GM23338 (cell line): ENCODE measurements at regions not wholly inside any gene's neighbourhood (a gene's known extent, or its start where the extent isn't known, plus 50 kb on each side); places are given as distances from the start of the nearest gene placed in this dataset.

Experiments
- ATAC-seq: fragments of 200-7000 bp; cut with Tn5 transposase; 3 replicates; pipeline ENCODE4 v1.9.1; 2020
- DNase-seq: peaks from one replicate; pipeline ENCODE4 v3.0.0-alpha.2; 2015; ENCODE audit warnings: low spot score
- H2AFZ ChIP-seq: fragments of 200-600 bp; sonication (generic); 2 replicates; pipeline ENCODE4 v1.8.0; 2016; ENCODE audit warnings: antibody characterized with exemption, mild to moderate bottlenecking, moderate library complexity
- H3F3A ChIP-seq: fragments of 200-600 bp; sonication (generic); replicated peaks from 2 replicates; pipeline ENCODE4 v1.8.0; 2017; ENCODE audit warnings: antibody characterized with exemption, mixed run types, low read depth
- H3K27ac ChIP-seq: fragments of 200-600 bp; sonication (generic); 2 replicates; pipeline ENCODE4 v1.6.1; 2016; ENCODE audit warnings: low read depth
- H3K27me3 ChIP-seq: fragments of 200-600 bp; sonication (generic); 2 replicates; pipeline ENCODE4 v1.8.0; 2016; ENCODE audit warnings: mild to moderate bottlenecking, mixed run types, moderate library complexity; ENCODE audit not compliant: insufficient read depth
- H3K36me3 ChIP-seq: fragments of 200-600 bp; sonication (generic); 2 replicates; pipeline ENCODE4 v1.8.0; 2016; ENCODE audit warnings: mild to moderate bottlenecking; ENCODE audit not compliant: insufficient read depth
- H3K4me1 ChIP-seq: fragments of 200-600 bp; sonication (generic); 2 replicates; pipeline ENCODE4 v1.8.0; 2016; ENCODE audit warnings: mild to moderate bottlenecking, moderate library complexity; ENCODE audit not compliant: insufficient read depth
- H3K4me2 ChIP-seq: fragments of 200-600 bp; sonication (generic); 2 replicates; pipeline ENCODE4 v1.7.1; 2017; ENCODE audit warnings: mixed run types
- H3K4me3 ChIP-seq: fragments of 200-600 bp; sonication (generic); 2 replicates; pipeline ENCODE4 v1.6.1; 2016; ENCODE audit warnings: mixed run types
- H3K79me2 ChIP-seq: fragments of 200-600 bp; sonication (generic); replicated peaks from 2 replicates; pipeline ENCODE4 v1.8.0; 2017; ENCODE audit warnings: mild to moderate bottlenecking; ENCODE audit not compliant: insufficient read depth
- H3K9me2 ChIP-seq: fragments of 200-600 bp; sonication (generic); 2 replicates; pipeline ENCODE4 v1.8.0; 2017; ENCODE audit not compliant: insufficient read depth
- H4K20me1 ChIP-seq: fragments of 200-600 bp; sonication (generic); replicated peaks from 2 replicates; pipeline ENCODE4 v1.8.0; 2017; ENCODE audit warnings: mild to moderate bottlenecking; ENCODE audit not compliant: insufficient read depth
- H3K27ac Mint-ChIP-seq: 2 replicates; pipeline ENCODE4 v1.8.0; 2020; ENCODE audit warnings: inconsistent platforms, mild to moderate bottlenecking, moderate library complexity, mixed read lengths
- H3K27me3 Mint-ChIP-seq: 3 replicates; pipeline ENCODE4 v1.8.0; 2022; ENCODE audit warnings: low read depth, mild to moderate bottlenecking, moderate library complexity, mixed read lengths, inconsistent platforms; ENCODE audit not compliant: insufficient read depth, poor library complexity
- H3K36me3 Mint-ChIP-seq: 3 replicates; pipeline ENCODE4 v1.8.0; 2021; ENCODE audit warnings: low read depth, mild to moderate bottlenecking, inconsistent platforms, moderate library complexity, mixed read lengths
- H3K4me1 Mint-ChIP-seq: 3 replicates; pipeline ENCODE4 v1.8.0; 2020; ENCODE audit warnings: mild to moderate bottlenecking, inconsistent platforms, mixed read lengths
- H3K4me3 Mint-ChIP-seq: 3 replicates; pipeline ENCODE4 v1.8.0; 2021; ENCODE audit warnings: moderate library complexity, mild to moderate bottlenecking, inconsistent platforms, mixed read lengths
- H3K9me3 Mint-ChIP-seq: 3 replicates; pipeline ENCODE4 v1.8.0; 2020; ENCODE audit warnings: moderate library complexity, mild to moderate bottlenecking, inconsistent platforms, mixed read lengths
- CREB1 ChIP-seq: fragments of 250-450 bp; sonication (Bioruptor Pico); IDR thresholded peaks from 2 replicates; pipeline ENCODE4 v1.5.0; 2020; ENCODE audit warnings: low read depth, mild to moderate bottlenecking, moderate library complexity
- CTCF ChIP-seq, 2 experiments: fragments of 200-600 bp in 1 of 2; sonication (generic) in 1 of 2; conservative IDR thresholded peaks; 2 replicates each; pipeline versions ENCODE4 v1.5.1 to v1.6.1; 2016 to 2017; ENCODE audit warnings: antibody characterized with exemption in 2 of 2, low read depth in 2 of 2, mild to moderate bottlenecking in 2 of 2, moderate library complexity in 1 of 2
- ETS1 ChIP-seq: IDR thresholded peaks from 2 replicates; pipeline ENCODE4 v1.6.1; 2016; ENCODE audit warnings: antibody characterized with exemption
- EZH2 ChIP-seq: fragments of 200-600 bp; sonication (generic); IDR thresholded peaks from one replicate; pipeline ENCODE4 v1.8.0; 2017; ENCODE audit warnings: antibody characterized with exemption, mild to moderate bottlenecking, low read depth; ENCODE audit not compliant: unreplicated experiment
- EZH2phosphoT487 ChIP-seq: fragments of 200-600 bp; sonication (generic); IDR thresholded peaks from one replicate; pipeline ENCODE4 v1.8.1; 2018; ENCODE audit warnings: antibody characterized with exemption; ENCODE audit not compliant: unreplicated experiment
- JUNB ChIP-seq: IDR thresholded peaks from one replicate; pipeline ENCODE4 v1.6.1; 2016; ENCODE audit warnings: antibody characterized with exemption; ENCODE audit not compliant: unreplicated experiment
- NANOG ChIP-seq: IDR thresholded peaks from 2 replicates; pipeline ENCODE4 v1.6.1; 2016; ENCODE audit warnings: antibody characterized with exemption, borderline replicate concordance
- POLR2AphosphoS5 ChIP-seq: IDR thresholded peaks from 2 replicates; pipeline ENCODE4 v1.6.1; 2016; ENCODE audit warnings: antibody characterized with exemption, low read depth
- REST ChIP-seq: IDR thresholded peaks from one replicate; pipeline ENCODE4 v1.6.1; 2018; ENCODE audit warnings: antibody characterized with exemption; ENCODE audit not compliant: unreplicated experiment
- STAT1 ChIP-seq: IDR thresholded peaks from one replicate; pipeline ENCODE4 v1.6.1; 2016; ENCODE audit warnings: antibody characterized with exemption; ENCODE audit not compliant: unreplicated experiment
- ZNF114 ChIP-seq: fragments of 250-450 bp; sonication (Bioruptor Pico); IDR thresholded peaks from 2 replicates; pipeline ENCODE4 v1.5.0; 2020; ENCODE audit warnings: mild to moderate bottlenecking, moderate library complexity
- ZNF331 ChIP-seq: fragments of 250-450 bp; sonication (Bioruptor Pico); IDR thresholded peaks from 2 replicates; pipeline ENCODE4 v1.5.0; 2020; ENCODE audit warnings: low read depth, mild to moderate bottlenecking, moderate library complexity
- ZNF462 ChIP-seq: fragments of 250-450 bp; sonication (Bioruptor Pico); IDR thresholded peaks from 2 replicates; pipeline ENCODE4 v1.5.0; 2020; ENCODE audit warnings: mild to moderate bottlenecking, moderate library complexity

GRCh38 chr12:11946161-11946560, 124.6 kb upstream of the BCL2L14 start:
- no peak overlapping the region for H3K27ac Mint-ChIP-seq
- H3K27me3 ChIP-seq = no peaks in the 10 kb centered on the region
- no peaks in the 10 kb centered on the region for H3K9me2 ChIP-seq
- peak overlapping the region; percentile 14; the same call in 1 of the 2 replicates for H2AFZ ChIP-seq
- H3K79me2 ChIP-seq = no peaks in the 10 kb centered on the region
- no peak overlapping the region for H3K4me2 ChIP-seq
- H3K27me3 Mint-ChIP-seq = peaks cover 10% of the 10 kb centered on the region
- H3K36me3 Mint-ChIP-seq = peaks cover 2% of the 10 kb centered on the region; the same call in 2 of the 3 replicates
- H3K36me3 ChIP-seq = no peaks in the 10 kb centered on the region; the same call in 1 of the 2 replicates
- H3K4me3 Mint-ChIP-seq = no peak overlapping the region
- ATAC-seq (no peak), DNase-seq (no peak)
- H3K9me3 Mint-ChIP-seq = peaks cover 9% of the 10 kb centered on the region
- H3K4me1 ChIP-seq = no peaks in the 10 kb centered on the region
- H3K4me1 Mint-ChIP-seq = peaks cover 6% of the 10 kb centered on the region; the same call in 2 of the 3 replicates
- TF ChIP-seq ETS1 (no peak), NANOG (no peak), JUNB (no peak), EZH2 (no peak), ZNF462 (no peak), REST (no peak), CTCF (conservative IDR thresholded peaks at IDR 0.05; ENCODE audit: low read depth in 2 of 2) (no peak), STAT1 (no peak), ZNF331 (CRISPR knock-in tag) (no peak), POLR2AphosphoS5 (no peak), EZH2phosphoT487 (no peak), ZNF114 (CRISPR knock-in tag) (no peak), CREB1 (CRISPR knock-in tag) (no peak)
- no peaks in the 10 kb centered on the region for H4K20me1 ChIP-seq
- H3K27ac ChIP-seq = no peak overlapping the region
- no peak overlapping the region for H3K4me3 ChIP-seq
- no peaks in the 10 kb centered on the region for H3F3A ChIP-seq
